Retinal pigment epithelial cell (primary cell): ENCODE measurements at regions not wholly inside any gene's neighbourhood (a gene's known extent, or its start where the extent isn't known, plus 50 kb on each side); places are given as distances from the start of the nearest gene placed in this dataset.

Experiments
- DNase-seq: peaks from one replicate; pipeline ENCODE4 v3.0.0-alpha.2; 2010; ENCODE audit warnings: low read depth
- H3K4me3 ChIP-seq: 2 replicates; pipeline ENCODE4 v1.5.1; 2011; ENCODE audit warnings: mild to moderate bottlenecking, low read length, control low read depth, moderate library complexity
- TF ChIP-seq, protein P1 (sequence below): conservative IDR thresholded peaks from 2 replicates; pipeline ENCODE4 v1.5.1; 2011; ENCODE audit warnings: low read depth, low read length, control low read depth, inconsistent platforms

DNA sequence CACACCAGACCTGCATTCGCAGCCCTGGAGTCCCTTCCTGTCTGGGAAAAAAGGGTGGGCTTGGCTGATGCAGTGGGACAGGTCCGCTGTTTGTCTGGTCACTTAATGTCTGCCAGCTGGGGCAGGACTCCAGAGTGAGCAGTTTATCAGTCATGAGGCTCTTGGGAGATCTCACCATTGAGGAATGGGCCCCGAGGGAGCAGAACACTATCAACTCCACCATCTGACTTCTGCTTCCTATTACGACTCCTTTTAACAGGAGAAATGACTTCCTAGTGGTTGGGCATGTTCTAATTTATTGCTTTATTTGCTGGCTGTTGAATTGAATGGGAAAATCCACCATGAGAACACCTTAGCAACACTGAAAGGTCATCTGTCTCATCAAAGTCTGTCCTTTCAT, 182.5 kb upstream of the RASSF8 start:
- no peak overlapping the region for H3K4me3 ChIP-seq
- TF ChIP-seq, protein P1, sequence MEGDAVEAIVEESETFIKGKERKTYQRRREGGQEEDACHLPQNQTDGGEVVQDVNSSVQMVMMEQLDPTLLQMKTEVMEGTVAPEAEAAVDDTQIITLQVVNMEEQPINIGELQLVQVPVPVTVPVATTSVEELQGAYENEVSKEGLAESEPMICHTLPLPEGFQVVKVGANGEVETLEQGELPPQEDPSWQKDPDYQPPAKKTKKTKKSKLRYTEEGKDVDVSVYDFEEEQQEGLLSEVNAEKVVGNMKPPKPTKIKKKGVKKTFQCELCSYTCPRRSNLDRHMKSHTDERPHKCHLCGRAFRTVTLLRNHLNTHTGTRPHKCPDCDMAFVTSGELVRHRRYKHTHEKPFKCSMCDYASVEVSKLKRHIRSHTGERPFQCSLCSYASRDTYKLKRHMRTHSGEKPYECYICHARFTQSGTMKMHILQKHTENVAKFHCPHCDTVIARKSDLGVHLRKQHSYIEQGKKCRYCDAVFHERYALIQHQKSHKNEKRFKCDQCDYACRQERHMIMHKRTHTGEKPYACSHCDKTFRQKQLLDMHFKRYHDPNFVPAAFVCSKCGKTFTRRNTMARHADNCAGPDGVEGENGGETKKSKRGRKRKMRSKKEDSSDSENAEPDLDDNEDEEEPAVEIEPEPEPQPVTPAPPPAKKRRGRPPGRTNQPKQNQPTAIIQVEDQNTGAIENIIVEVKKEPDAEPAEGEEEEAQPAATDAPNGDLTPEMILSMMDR, result no peak
- DNase-seq, result no peak

DNA sequence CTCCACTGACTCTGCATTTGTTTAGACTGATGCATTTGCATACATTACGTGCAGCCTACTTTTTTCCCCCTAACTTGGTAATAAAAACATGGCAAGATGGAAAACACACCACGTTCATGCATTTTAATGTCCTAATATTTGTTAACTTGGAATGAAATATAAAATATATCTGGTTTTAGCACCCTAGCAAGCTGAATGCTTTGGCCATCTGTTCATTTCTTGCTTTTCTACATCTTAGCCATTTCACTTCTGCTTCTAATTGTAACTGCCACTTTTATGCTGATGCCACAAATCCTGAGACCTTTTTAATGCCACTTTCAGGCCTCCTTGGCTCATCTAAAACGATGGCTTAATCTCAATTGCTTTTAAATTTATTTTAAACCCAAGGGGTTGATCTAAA, 177.7 kb upstream of the RASSF8 start:
- no peak overlapping the region for H3K4me3 ChIP-seq
- no peak for DNase-seq
- TF ChIP-seq, protein P1, result no peak

DNA sequence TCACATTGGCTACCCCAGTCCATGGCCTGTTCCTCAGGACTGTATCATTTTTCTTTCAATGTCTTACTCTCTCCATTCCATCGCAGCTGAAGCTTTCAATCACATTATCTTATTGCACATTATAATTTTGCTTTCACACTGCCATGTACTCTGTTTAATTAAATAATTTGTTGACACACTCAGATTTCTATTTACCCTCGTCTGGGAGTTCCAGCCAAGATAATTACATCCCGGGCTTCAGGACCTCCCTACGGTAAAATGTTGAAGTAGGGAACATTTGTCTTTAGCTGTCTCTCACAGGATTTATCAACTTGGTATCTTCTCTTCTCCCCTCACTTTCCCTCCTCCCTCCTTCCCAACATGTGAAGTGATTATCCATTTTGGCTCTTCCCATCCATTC, 177.2 kb upstream of the RASSF8 start:
- H3K4me3 ChIP-seq, result no peak overlapping the region
- no peak for DNase-seq
- TF ChIP-seq, protein P1, result no peak

DNA sequence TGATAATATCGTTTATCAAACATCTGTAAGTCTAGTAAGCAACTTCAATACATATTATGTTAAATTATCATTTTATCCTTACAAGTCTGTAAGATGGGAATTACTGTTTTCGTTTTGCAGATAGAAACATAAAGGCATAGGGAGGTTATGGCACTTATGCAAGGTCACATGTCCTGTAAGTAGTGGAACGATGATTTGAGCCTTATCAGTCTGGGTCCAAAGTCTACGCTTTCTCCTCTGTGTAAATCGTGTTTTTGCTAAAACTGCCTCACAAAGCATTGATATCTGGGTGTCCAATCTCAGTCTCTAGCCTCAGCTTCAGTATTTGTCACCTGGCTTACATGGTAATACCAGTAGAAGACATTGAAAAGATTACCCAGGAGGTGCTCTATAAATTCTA, 174.9 kb upstream of the RASSF8 start:
- TF ChIP-seq, protein P1, result no peak
- DNase-seq, result no peak
- H3K4me3 ChIP-seq, result no peak overlapping the region

DNA sequence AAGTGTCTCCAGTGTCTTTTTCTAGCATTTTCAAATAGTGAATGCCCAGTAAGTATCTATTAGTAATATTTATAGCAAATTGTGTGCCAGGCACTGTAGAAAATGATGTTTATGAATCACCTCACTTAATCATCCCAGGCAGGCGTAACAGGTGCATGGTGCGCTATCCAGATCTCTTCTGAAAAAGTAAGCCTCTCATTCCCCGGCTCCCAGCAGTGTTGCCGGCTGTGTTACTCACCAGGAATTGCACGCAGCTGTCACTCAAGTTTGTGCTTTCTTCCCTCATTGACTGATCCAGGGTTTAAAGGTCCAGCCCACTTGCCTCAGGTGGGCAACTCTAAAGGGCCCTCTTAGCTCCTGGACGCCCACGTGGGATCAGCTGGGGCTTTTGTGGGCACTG, 173.8 kb upstream of the RASSF8 start:
- no peak for DNase-seq
- TF ChIP-seq, protein P1, result no peak
- no peak overlapping the region for H3K4me3 ChIP-seq

DNA sequence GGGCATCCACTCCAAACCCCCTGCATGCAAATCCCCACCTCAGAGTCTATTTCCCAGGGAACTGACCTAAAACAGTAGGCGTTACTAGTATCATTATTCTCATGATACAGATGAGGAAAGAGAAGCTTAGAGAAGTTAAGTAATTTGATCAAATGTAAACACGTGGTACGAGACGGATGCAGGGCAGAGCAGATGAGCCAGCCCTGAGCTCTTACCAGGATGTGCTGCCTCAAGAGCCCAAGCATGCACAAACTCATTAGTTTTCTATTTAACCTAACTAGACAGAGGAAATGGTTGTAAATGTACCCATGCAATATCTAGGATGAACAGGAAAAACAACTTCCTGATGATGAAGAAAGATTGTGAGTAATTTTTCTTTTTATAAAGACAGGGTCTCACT, 173.3 kb upstream of the RASSF8 start:
- TF ChIP-seq, protein P1, result no peak
- DNase-seq, result no peak
- H3K4me3 ChIP-seq, result no peak overlapping the region

DNA sequence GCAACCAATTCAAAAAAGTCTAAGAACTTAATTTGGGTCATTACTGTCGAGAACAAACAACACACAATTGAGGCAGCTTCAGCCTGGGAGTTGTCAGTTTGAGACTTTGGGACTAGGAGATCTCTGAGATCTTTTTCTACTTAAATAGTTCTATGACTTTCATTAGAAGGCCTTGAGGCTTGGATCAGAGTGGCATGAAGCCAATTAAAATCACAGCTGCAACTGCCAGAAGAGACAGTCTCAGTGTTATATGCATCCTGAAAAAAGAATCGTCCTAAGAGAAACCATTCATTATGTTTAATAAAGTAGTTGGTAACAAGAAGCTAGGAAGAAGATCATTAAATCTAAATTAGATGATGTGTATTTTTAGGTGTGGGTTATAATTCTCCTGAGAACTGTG, 170.8 kb upstream of the RASSF8 start:
- no peak for DNase-seq
- TF ChIP-seq, protein P1, result no peak
- no peak overlapping the region for H3K4me3 ChIP-seq
